ENCODE measurements at regions not wholly inside any gene's neighbourhood (a gene's known extent, or its start where the extent isn't known, plus 50 kb on each side); places are given as distances from the start of the nearest gene placed in this dataset.
A peak's percentile ranks its signal among the peaks of the same experiment; 100 is the strongest.
"Not testable (repeated sequence)": the region's sequence is repeated elsewhere in the genome, so short reads cannot be mapped to it uniquely, and the experiment has no call there.

- Histone ChIP-seq H3K4me3 (ENCODE audit: low read length) (no peak overlapping the region), H3K27me3 (ENCODE audit: control insufficient read depth, insufficient read depth) (no peaks in the 10 kb centered on the region), H3K9me3 (ENCODE audit: control insufficient read depth, low read length) (no peaks in the 10 kb centered on the region), H3K4me1 (ENCODE audit: control insufficient read depth, insufficient read depth, low read length) (no peaks in the 10 kb centered on the region), H3K27ac (ENCODE audit: low read length) (no peak overlapping the region)
- intact Hi-C loops (cut with DNase I): no loop called here
- WGBS: 59% methylated on average over 2 of the region's 2 CpGs
- DNase-seq (no peak), ATAC-seq (no peak)
Observed at GRCh38 chr4:128758314-128758922, 51.1 kb upstream of the JADE1 start.

GRCh38 chr4:128757712-128758111 is 51.8 kb upstream of the JADE1 start:
- Histone ChIP-seq H3K27ac (ENCODE audit: low read length) (no peak overlapping the region), H3K4me1 (ENCODE audit: control insufficient read depth, insufficient read depth, low read length) (no peaks in the 10 kb centered on the region), H3K4me3 (ENCODE audit: low read length) (no peak overlapping the region), H3K9me3 (ENCODE audit: control insufficient read depth, low read length) (no peaks in the 10 kb centered on the region), H3K27me3 (ENCODE audit: control insufficient read depth, insufficient read depth) (no peaks in the 10 kb centered on the region)
- ATAC-seq (peak; percentile 84 to 98), DNase-seq (peak; percentile 37 to 84 (median 60))
- 24% methylated on average over 3 of the region's 3 CpGs for WGBS
- intact Hi-C loops (cut with DNase I): no loop called here

- Histone ChIP-seq H3K27me3 (ENCODE audit: control insufficient read depth, insufficient read depth) (no peaks in the 10 kb centered on the region), H3K4me3 (ENCODE audit: low read length) (no peak overlapping the region), H3K27ac (ENCODE audit: low read length) (no peak overlapping the region), H3K4me1 (ENCODE audit: control insufficient read depth, insufficient read depth, low read length) (no peaks in the 10 kb centered on the region), H3K9me3 (ENCODE audit: control insufficient read depth, low read length) (no peaks in the 10 kb centered on the region)
- no peak for DNase-seq
- intact Hi-C loops (cut with DNase I): no loop called here
- no peak for ATAC-seq
- 83% methylated on average over 4 of the region's 4 CpGs for WGBS
Observed at GRCh38 chr4:128751354-128751753, 58.1 kb upstream of the JADE1 start.

- H3K4me1 ChIP-seq (ENCODE audit: control insufficient read depth, insufficient read depth, low read length); H3K27ac ChIP-seq (ENCODE audit: low read length); H3K27me3 ChIP-seq (ENCODE audit: control insufficient read depth, insufficient read depth); H3K9me3 ChIP-seq (ENCODE audit: control insufficient read depth, low read length); DNase-seq; ATAC-seq; H3K4me3 ChIP-seq (ENCODE audit: low read length); intact Hi-C loops (cut with DNase I): not testable (repeated sequence)
- 96% methylated on average over 7 of the region's 7 CpGs for WGBS
Observed at GRCh38 chr4:128741748-128742147, 67.8 kb upstream of the JADE1 start.

GRCh38 chr4:128737098-128737513 is 72.4 kb upstream of the JADE1 start:
- H3K4me1 ChIP-seq (ENCODE audit: control insufficient read depth, insufficient read depth, low read length): peaks cover 2% of the 10 kb centered on the region

GRCh38 chr4:128735714-128736113 is 73.8 kb upstream of the JADE1 start:
- ATAC-seq: no peak
- intact Hi-C loops (cut with DNase I): no loop called here
- no peak overlapping the region for H3K27ac ChIP-seq (ENCODE audit: low read length)

More at GRCh38 chr4:128737098-128737513, 72.4 kb upstream of the JADE1 start:
- ATAC-seq (peak; percentile 49 to 61), DNase-seq (peak; percentile 23 to 72 (median 71))
- Histone ChIP-seq H3K27me3 (ENCODE audit: control insufficient read depth, insufficient read depth) (no peaks in the 10 kb centered on the region), H3K4me3 (ENCODE audit: low read length) (no peak overlapping the region), H3K27ac (ENCODE audit: low read length) (peak overlapping the region; percentile 37), H3K9me3 (ENCODE audit: control insufficient read depth, low read length) (no peaks in the 10 kb centered on the region)
- intact Hi-C loops (cut with DNase I): no loop called here
- WGBS: 54% methylated on average over 9 of the region's 9 CpGs

GRCh38 chr4:128728190-128728589 is 81.3 kb upstream of the JADE1 start:
- intact Hi-C loops (cut with DNase I): no loop called here
- ATAC-seq (no peak), DNase-seq (no peak)
- 97% methylated on average over 2 of the region's 2 CpGs for WGBS
- Histone ChIP-seq H3K9me3 (ENCODE audit: control insufficient read depth, low read length) (no peaks in the 10 kb centered on the region), H3K4me1 (ENCODE audit: control insufficient read depth, insufficient read depth, low read length) (no peaks in the 10 kb centered on the region), H3K27ac (ENCODE audit: low read length) (no peak overlapping the region), H3K4me3 (ENCODE audit: low read length) (no peak overlapping the region), H3K27me3 (ENCODE audit: control insufficient read depth, insufficient read depth) (no peaks in the 10 kb centered on the region)

More at GRCh38 chr4:128735714-128736113, 73.8 kb upstream of the JADE1 start:
- peaks cover 2% of the 10 kb centered on the region for H3K4me1 ChIP-seq (ENCODE audit: control insufficient read depth, insufficient read depth, low read length)
- no peak for DNase-seq
- no peaks in the 10 kb centered on the region for H3K27me3 ChIP-seq (ENCODE audit: control insufficient read depth, insufficient read depth)
- H3K9me3 ChIP-seq (ENCODE audit: control insufficient read depth, low read length): no peaks in the 10 kb centered on the region
- no peak overlapping the region for H3K4me3 ChIP-seq (ENCODE audit: low read length)
- 96% methylated on average over 2 of the region's 2 CpGs for WGBS

GRCh38 chr4:128727658-128728057 is 81.8 kb upstream of the JADE1 start:
- H3K4me1 ChIP-seq (ENCODE audit: control insufficient read depth, insufficient read depth, low read length): no peaks in the 10 kb centered on the region
- ATAC-seq (no peak), DNase-seq (no peak)
- H3K9me3 ChIP-seq (ENCODE audit: control insufficient read depth, low read length): no peaks in the 10 kb centered on the region
- no peak overlapping the region for H3K4me3 ChIP-seq (ENCODE audit: low read length)
- no peak overlapping the region for H3K27ac ChIP-seq (ENCODE audit: low read length)
- intact Hi-C loops (cut with DNase I): no loop called here
- H3K27me3 ChIP-seq (ENCODE audit: control insufficient read depth, insufficient read depth): no peaks in the 10 kb centered on the region

- 49% methylated on average over 3 of the region's 3 CpGs for WGBS
Observed at GRCh38 chr4:128725405-128726055, 84.0 kb upstream of the JADE1 start.

GRCh38 chr4:128722911-128723310 is 86.6 kb upstream of the JADE1 start:
- no peak for ATAC-seq
- intact Hi-C loops (cut with DNase I): no loop called here
- H3K27me3 ChIP-seq (ENCODE audit: control insufficient read depth, insufficient read depth): no peaks in the 10 kb centered on the region
- no peaks in the 10 kb centered on the region for H3K4me1 ChIP-seq (ENCODE audit: control insufficient read depth, insufficient read depth, low read length)
- 81% methylated on average over 2 of the region's 2 CpGs for WGBS
- DNase-seq: no peak
- H3K4me3 ChIP-seq (ENCODE audit: low read length): no peak overlapping the region
- H3K27ac ChIP-seq (ENCODE audit: low read length): no peak overlapping the region
- no peaks in the 10 kb centered on the region for H3K9me3 ChIP-seq (ENCODE audit: control insufficient read depth, low read length)

More at GRCh38 chr4:128725405-128726055, 84.0 kb upstream of the JADE1 start:
- no peak overlapping the region for H3K27ac ChIP-seq (ENCODE audit: low read length)
- no peak for DNase-seq
- no peak for ATAC-seq
- intact Hi-C loops (cut with DNase I): no loop called here
- no peaks in the 10 kb centered on the region for H3K4me1 ChIP-seq (ENCODE audit: control insufficient read depth, insufficient read depth, low read length)
- no peak overlapping the region for H3K4me3 ChIP-seq (ENCODE audit: low read length)
- no peaks in the 10 kb centered on the region for H3K27me3 ChIP-seq (ENCODE audit: control insufficient read depth, insufficient read depth)
- H3K9me3 ChIP-seq (ENCODE audit: control insufficient read depth, low read length): no peaks in the 10 kb centered on the region

- Histone ChIP-seq H3K27me3 (ENCODE audit: control insufficient read depth, insufficient read depth) (no peaks in the 10 kb centered on the region), H3K9me3 (ENCODE audit: control insufficient read depth, low read length) (no peaks in the 10 kb centered on the region), H3K4me1 (ENCODE audit: control insufficient read depth, insufficient read depth, low read length) (no peaks in the 10 kb centered on the region), H3K27ac (ENCODE audit: low read length) (no peak overlapping the region), H3K4me3 (ENCODE audit: low read length) (no peak overlapping the region)
- DNase-seq (no peak), ATAC-seq (no peak)
- 55% methylated on average over 4 of the region's 4 CpGs for WGBS
- intact Hi-C loops (cut with DNase I): no loop called here
Observed at GRCh38 chr4:128721896-128722295, 87.6 kb upstream of the JADE1 start.

Measured in right cardiac atrium (tissue), 5 donors.